Astrocyte (in vitro differentiated cells and primary cell): ENCODE measurements at regions not wholly inside any gene's neighbourhood (a gene's known extent, or its start where the extent isn't known, plus 50 kb on each side); places are given as distances from the start of the nearest gene placed in this dataset.

ENCODE experiments used
- DNase-seq: peaks from one replicate; pipeline ENCODE4 v3.0.0-alpha.2; 2010; ENCODE audit warnings: low read depth
- FAIRE-seq: peaks from 2 replicates; lab custom pipeline; 2011; peaks lifted over from hg19 to GRCh38; lab: Jason Lieb, UNC
- H2AFZ ChIP-seq: 2 replicates; pipeline ENCODE4 v1.6.0; 2012; ENCODE audit warnings: low read depth, low read length, inconsistent platforms
- H3K27ac ChIP-seq: 2 replicates; pipeline ENCODE4 v1.5.1; 2011; ENCODE audit warnings: low read depth, low read length, inconsistent platforms
- H3K27me3 ChIP-seq: 2 replicates; pipeline ENCODE4 v1.6.0; 2011; ENCODE audit warnings: low read length, inconsistent platforms; ENCODE audit not compliant: insufficient read depth
- H3K36me3 ChIP-seq: 2 replicates; pipeline ENCODE4 v1.5.1; 2011; ENCODE audit warnings: low read length, inconsistent platforms; ENCODE audit not compliant: insufficient read depth
- H3K4me1 ChIP-seq: 2 replicates; pipeline ENCODE4 v1.5.1; 2011; ENCODE audit warnings: low read length, inconsistent platforms; ENCODE audit not compliant: insufficient read depth
- H3K4me2 ChIP-seq: 2 replicates; pipeline ENCODE4 v1.6.0; 2012; ENCODE audit warnings: low read length, inconsistent platforms
- H3K4me3 ChIP-seq: 2 replicates; pipeline ENCODE4 v1.5.1; 2011; ENCODE audit warnings: low read depth, mild to moderate bottlenecking, low read length, inconsistent platforms; ENCODE audit not compliant: insufficient read depth
- H3K79me2 ChIP-seq: 2 replicates; pipeline ENCODE4 v1.6.0; 2012; ENCODE audit warnings: mild to moderate bottlenecking, low read length, inconsistent platforms; ENCODE audit not compliant: insufficient read depth
- H3K9ac ChIP-seq: 2 replicates; pipeline ENCODE4 v1.6.0; 2012; ENCODE audit warnings: mild to moderate bottlenecking, low read length, inconsistent platforms
- H3K9me3 ChIP-seq: 2 replicates; pipeline ENCODE4 v1.5.1; 2012; ENCODE audit warnings: low read depth, mild to moderate bottlenecking, low read length, inconsistent platforms; ENCODE audit not compliant: insufficient read depth
- H4K20me1 ChIP-seq: 2 replicates; pipeline ENCODE4 v1.6.0; 2012; ENCODE audit warnings: low read length, inconsistent platforms; ENCODE audit not compliant: insufficient read depth
- H3K27ac Mint-ChIP-seq: one replicate; pipeline ENCODE4 v1.8.0; 2021; ENCODE audit warnings: mild to moderate bottlenecking, mixed read lengths; ENCODE audit not compliant: unreplicated experiment
- H3K27me3 Mint-ChIP-seq: one replicate; pipeline ENCODE4 v1.8.0; 2021; ENCODE audit warnings: low read depth, mixed read lengths; ENCODE audit not compliant: unreplicated experiment
- H3K36me3 Mint-ChIP-seq: one replicate; pipeline ENCODE4 v1.8.0; 2021; ENCODE audit warnings: low read depth, mixed read lengths; ENCODE audit not compliant: unreplicated experiment
- H3K4me1 Mint-ChIP-seq: one replicate; pipeline ENCODE4 v1.8.0; 2021; ENCODE audit warnings: low read depth, mixed read lengths; ENCODE audit not compliant: unreplicated experiment
- H3K4me3 Mint-ChIP-seq: one replicate; pipeline ENCODE4 v1.8.0; 2021; ENCODE audit warnings: mild to moderate bottlenecking, moderate library complexity, mixed read lengths; ENCODE audit not compliant: unreplicated experiment
- H3K9me3 Mint-ChIP-seq: one replicate; pipeline ENCODE4 v1.8.0; 2021; ENCODE audit warnings: mild to moderate bottlenecking, mixed read lengths; ENCODE audit not compliant: unreplicated experiment
- EZH2 ChIP-seq: IDR thresholded peaks from 2 replicates; pipeline ENCODE4 v1.6.1; 2012; ENCODE audit warnings: mild to moderate bottlenecking, low read length, inconsistent platforms; ENCODE audit not compliant: insufficient read depth
- TF ChIP-seq, protein P1 (sequence below): IDR thresholded peaks from 2 replicates; pipeline ENCODE4 v1.5.1; 2011; ENCODE audit warnings: low read depth, mild to moderate bottlenecking, inconsistent platforms, low read length, moderate library complexity; ENCODE audit not compliant: insufficient read depth

- H3K4me1 Mint-ChIP-seq: peaks cover 8% of the 10 kb centered on the region
- H3K36me3 Mint-ChIP-seq: no peaks in the 10 kb centered on the region
- DNase-seq: no peak
- Histone ChIP-seq H3K9me3 (no peaks in the 10 kb centered on the region), H3K4me1 (no peaks in the 10 kb centered on the region), H3K4me3 (no peak overlapping the region), H3K79me2 (no peaks in the 10 kb centered on the region), H3K4me2 (no peak overlapping the region), H3K9ac (no peak overlapping the region), H3K36me3 (no peaks in the 10 kb centered on the region), H2AFZ (no peak overlapping the region), H4K20me1 (no peaks in the 10 kb centered on the region), H3K27me3 (no peaks in the 10 kb centered on the region), H3K27ac (no peak overlapping the region)
- FAIRE-seq: no peak
- peaks cover 2% of the 10 kb centered on the region for H3K27me3 Mint-ChIP-seq
- no peak overlapping the region for H3K27ac Mint-ChIP-seq
- TF ChIP-seq EZH2: no peak
- TF ChIP-seq, protein P1, sequence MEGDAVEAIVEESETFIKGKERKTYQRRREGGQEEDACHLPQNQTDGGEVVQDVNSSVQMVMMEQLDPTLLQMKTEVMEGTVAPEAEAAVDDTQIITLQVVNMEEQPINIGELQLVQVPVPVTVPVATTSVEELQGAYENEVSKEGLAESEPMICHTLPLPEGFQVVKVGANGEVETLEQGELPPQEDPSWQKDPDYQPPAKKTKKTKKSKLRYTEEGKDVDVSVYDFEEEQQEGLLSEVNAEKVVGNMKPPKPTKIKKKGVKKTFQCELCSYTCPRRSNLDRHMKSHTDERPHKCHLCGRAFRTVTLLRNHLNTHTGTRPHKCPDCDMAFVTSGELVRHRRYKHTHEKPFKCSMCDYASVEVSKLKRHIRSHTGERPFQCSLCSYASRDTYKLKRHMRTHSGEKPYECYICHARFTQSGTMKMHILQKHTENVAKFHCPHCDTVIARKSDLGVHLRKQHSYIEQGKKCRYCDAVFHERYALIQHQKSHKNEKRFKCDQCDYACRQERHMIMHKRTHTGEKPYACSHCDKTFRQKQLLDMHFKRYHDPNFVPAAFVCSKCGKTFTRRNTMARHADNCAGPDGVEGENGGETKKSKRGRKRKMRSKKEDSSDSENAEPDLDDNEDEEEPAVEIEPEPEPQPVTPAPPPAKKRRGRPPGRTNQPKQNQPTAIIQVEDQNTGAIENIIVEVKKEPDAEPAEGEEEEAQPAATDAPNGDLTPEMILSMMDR: no peak
- H3K4me3 Mint-ChIP-seq: no peak overlapping the region
- peaks cover 1% of the 10 kb centered on the region for H3K9me3 Mint-ChIP-seq
Observed at GRCh38 chr1:67524143-67525052, 94.2 kb upstream of the SERBP1 start.

GRCh38 chr1:67525053-67525760, 95.0 kb upstream of the SERBP1 start:
- no peaks in the 10 kb centered on the region for H3K79me2 ChIP-seq
- H3K9me3 ChIP-seq: no peaks in the 10 kb centered on the region
- no peaks in the 10 kb centered on the region for H3K27me3 ChIP-seq
- no peaks in the 10 kb centered on the region for H3K4me1 ChIP-seq
- TF ChIP-seq, protein P1: no peak
- TF ChIP-seq EZH2: no peak
- Mint-ChIP-seq H3K36me3 (no peaks in the 10 kb centered on the region), H3K9me3 (peaks cover 1% of the 10 kb centered on the region), H3K4me1 (peaks cover 8% of the 10 kb centered on the region), H3K4me3 (no peak overlapping the region), H3K27ac (no peak overlapping the region), H3K27me3 (peaks cover 2% of the 10 kb centered on the region)
- H4K20me1 ChIP-seq: no peaks in the 10 kb centered on the region
- H3K36me3 ChIP-seq: no peaks in the 10 kb centered on the region
- no peak overlapping the region for H3K4me2 ChIP-seq
- no peak overlapping the region for H3K27ac ChIP-seq
- no peak for FAIRE-seq
- no peak overlapping the region for H3K9ac ChIP-seq
- H2AFZ ChIP-seq: no peak overlapping the region
- H3K4me3 ChIP-seq: no peak overlapping the region
- DNase-seq: no peak
